SH-SY5Y (cell line): ENCODE measurements at regions not wholly inside any gene's neighbourhood (a gene's known extent, or its start where the extent isn't known, plus 50 kb on each side); places are given as distances from the start of the nearest gene placed in this dataset.

Experiments
- GATA2 ChIP-seq: IDR thresholded peaks from 2 replicates; pipeline ENCODE4 v1.6.1; 2011; ENCODE audit warnings: mild to moderate bottlenecking, low read depth, low read length
- GATA3 ChIP-seq: IDR thresholded peaks from 2 replicates; pipeline ENCODE4 v1.6.1; 2011; ENCODE audit warnings: low read depth, mild to moderate bottlenecking, low read length, moderate library complexity

- TF ChIP-seq GATA2 (no peak), GATA3 (no peak)
Observed at GRCh38 chr16:11495066-11495407, 91.7 kb downstream of the LITAF start.
